Medulla oblongata (tissue), 1 donor: ENCODE measurements at regions not wholly inside any gene's neighbourhood (a gene's known extent, or its start where the extent isn't known, plus 50 kb on each side); places are given as distances from the start of the nearest gene placed in this dataset.
"Not testable (repeated sequence)": the region's sequence is repeated elsewhere in the genome, so short reads cannot be mapped to it uniquely, and the experiment has no call there.

Experiments used
- DNase-seq: peaks from one replicate; pipeline ENCODE4 v3.0.0-alpha.2; 2015; ENCODE audit errors: extremely low spot score

DNA sequence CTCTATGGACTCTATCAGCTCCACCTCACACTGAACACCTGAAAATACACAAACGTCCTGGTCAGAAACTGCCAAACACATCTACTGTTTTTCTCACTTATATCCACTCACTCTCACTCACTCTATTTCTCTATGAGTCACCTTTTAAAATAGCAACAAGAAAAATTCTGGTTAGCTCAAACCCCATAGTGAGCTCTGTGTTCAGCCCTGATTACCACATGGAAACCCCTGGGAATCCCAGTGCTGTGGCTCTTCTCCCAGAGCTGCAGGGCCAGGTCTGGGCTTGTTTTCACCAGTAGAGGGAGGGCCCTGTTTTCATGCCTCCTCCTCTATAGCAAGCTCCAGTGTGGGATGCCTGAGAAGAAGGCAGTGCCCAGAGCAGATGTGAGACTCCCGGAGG lies 1126.1 kb downstream of the TMEM121 start:
- no peak for DNase-seq

DNA sequence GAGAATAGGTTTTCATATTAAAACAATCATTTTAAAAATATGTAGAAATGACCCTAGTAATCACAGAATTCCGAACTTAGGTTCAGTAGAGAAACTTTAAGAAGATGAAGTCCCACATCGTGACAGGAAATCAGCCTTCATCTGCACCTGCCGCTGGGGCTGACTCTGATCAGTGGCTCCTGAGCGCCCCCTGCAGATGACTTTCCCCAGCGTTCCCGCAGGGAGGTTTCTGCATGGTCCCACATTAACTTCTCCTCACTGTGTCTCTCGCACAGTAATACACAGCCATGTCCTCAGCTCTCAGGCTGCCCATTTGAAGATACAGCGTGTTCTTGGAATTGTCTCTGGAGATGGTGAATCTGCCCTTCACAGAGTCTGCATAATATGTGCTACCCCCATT lies 1131.1 kb downstream of the TMEM121 start:
- no peak for DNase-seq

GRCh38 chr14:106658066-106658860 lies 1131.9 kb downstream of the TMEM121 start:
- not testable (repeated sequence) for DNase-seq

DNA sequence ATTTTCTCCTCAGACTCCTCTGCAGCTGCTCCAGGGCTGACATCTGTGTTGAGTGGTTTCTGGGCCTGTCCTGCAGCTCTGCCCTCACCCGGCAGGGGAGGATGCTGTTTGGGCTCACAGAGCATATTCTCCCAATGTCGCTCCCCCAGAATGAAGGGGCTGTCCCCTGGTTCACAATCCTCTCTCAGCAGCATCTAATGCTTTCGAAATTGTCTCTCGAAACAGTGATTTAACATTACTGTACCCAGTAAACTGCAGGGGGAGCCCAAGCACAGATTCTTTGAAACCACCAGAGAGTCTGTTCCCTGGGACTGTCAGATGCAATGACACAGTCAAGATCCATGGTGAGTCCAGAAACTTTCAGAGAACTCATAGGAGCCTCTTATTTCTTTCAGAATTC lies 1135.2 kb downstream of the TMEM121 start:
- DNase-seq: peak; percentile 46

- no peak for DNase-seq
These were observed 1136.7 kb downstream of the TMEM121 start for GRCh38 chr14:106662936-106663550.

GRCh38 chr14:106663805-106664410 lies 1137.5 kb downstream of the TMEM121 start:
- DNase-seq: not testable (repeated sequence)

- DNase-seq: no peak
These were observed 1139.4 kb downstream of the TMEM121 start for GRCh38 chr14:106665814-106666213.

DNA sequence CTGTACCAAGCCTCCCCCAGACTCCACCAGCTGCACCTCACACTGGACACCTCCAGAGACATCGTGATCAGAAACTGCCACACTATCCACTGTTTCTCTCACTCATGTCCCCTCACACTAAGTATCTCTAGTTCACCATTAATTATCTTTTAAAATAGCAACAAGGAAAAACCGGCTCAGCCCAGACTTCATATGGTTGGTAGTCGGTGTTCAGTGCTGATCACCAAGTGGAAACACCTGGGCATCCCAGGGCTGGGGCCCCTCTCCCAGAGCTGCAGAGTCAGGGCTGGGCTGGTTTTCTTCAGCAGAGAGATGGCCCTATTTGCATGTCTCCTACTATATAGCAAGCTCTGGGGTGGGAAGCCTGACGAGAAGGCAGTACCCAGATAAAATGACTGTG lies 1140.0 kb downstream of the TMEM121 start:
- no peak for DNase-seq

- DNase-seq: no peak
These were observed 1143.6 kb downstream of the TMEM121 start for GRCh38 chr14:106670011-106670410.

GRCh38 chr14:106674093-106674492 lies 1147.7 kb downstream of the TMEM121 start:
- DNase-seq: not testable (repeated sequence)

- not testable (repeated sequence) for DNase-seq
These were observed 1148.2 kb downstream of the TMEM121 start for GRCh38 chr14:106674509-106675125.

- not testable (repeated sequence) for DNase-seq
These were observed 1149.3 kb downstream of the TMEM121 start for GRCh38 chr14:106675716-106676115.

- no peak for DNase-seq
These were observed 1153.4 kb downstream of the TMEM121 start for GRCh38 chr14:106679776-106680175.

DNA sequence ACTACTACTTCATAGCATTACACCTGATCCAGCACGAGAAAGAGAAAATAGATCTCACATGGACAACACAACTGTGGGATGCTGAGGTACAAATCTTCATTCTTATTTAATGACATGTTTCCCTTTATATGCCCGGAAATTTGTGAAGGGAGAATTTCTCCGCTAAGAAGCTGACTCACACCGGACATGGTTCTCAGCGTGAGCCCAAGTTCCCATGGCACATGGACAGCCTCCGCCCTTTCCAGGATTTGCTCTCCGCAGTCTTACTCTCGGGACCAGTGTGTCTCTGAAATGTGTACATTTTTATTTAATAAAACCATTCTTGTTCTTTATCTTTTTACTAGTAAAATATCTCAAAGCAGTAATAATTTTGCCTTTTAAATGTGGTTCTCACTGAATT lies 1154.8 kb downstream of the TMEM121 start:
- DNase-seq: no peak

DNA sequence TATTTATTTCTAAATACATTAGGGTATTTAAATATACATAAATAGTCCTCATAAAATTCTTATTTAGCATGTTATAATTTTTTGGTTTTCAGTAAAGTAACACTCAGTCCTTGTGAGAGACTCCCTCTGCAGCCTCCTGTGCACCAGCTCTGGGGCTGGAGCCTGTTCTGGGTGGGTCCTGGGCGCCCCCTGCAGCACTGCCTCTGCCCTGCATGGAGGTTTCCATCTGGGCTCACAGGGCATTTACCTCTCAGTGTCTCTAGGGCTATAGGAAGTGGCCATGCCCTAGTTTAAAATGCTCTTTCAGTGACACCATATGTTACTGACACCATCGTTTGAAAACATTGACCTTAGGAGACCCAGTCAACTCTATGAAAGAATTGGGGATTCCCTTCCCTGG lies 1155.2 kb downstream of the TMEM121 start:
- no peak for DNase-seq

DNA sequence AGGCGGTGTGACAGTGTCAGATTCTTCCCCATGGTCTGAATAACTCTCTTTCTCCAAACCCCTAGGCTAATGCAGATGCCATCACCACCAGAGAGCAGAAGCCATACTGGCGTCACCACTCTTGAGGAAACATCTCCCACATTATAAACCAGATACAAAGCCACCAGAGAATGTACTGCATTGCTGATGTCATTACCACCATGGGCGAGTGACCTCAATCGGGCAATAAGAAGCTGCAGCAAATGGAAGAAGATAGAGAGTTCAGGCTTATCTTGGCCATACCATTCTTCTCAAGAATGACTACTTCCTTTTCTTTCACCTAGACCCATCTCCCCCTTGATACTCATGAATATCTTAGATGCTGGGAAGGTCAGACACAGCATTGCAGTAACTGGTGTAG lies 1157.2 kb downstream of the TMEM121 start:
- DNase-seq: no peak

GRCh38 chr14:106686533-106686932 lies 1160.2 kb downstream of the TMEM121 start:
- DNase-seq: no peak

DNA sequence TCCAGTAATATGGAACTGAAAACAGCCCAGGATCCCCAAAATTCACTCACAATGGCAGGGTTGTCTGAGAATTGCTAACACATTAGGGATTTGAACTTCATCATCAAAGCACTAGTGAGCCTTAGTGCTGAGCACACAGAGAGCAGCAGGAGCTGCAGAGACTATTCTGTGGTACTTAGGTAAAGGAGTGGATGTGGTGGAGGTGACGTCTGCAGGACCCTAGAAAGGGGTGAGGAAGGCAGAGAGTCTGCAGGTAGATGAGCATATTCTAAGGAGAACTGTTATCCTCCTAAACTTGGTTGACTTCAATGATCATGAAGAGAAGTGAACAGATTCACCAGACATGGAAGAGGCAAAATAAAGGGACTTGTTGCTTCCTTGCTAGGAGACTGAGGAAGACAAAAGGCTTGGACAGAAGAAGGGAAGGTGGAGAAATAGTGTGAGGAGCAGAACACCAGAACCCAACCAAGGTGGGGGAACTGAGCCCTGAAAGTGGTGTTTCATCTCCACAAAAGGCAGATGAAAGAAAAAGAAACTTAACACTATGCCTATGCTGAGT lies 1164.0 kb downstream of the TMEM121 start:
- DNase-seq: no peak

- DNase-seq: no peak
These were observed 1165.4 kb downstream of the TMEM121 start for GRCh38 chr14:106691601-106692291.

DNA sequence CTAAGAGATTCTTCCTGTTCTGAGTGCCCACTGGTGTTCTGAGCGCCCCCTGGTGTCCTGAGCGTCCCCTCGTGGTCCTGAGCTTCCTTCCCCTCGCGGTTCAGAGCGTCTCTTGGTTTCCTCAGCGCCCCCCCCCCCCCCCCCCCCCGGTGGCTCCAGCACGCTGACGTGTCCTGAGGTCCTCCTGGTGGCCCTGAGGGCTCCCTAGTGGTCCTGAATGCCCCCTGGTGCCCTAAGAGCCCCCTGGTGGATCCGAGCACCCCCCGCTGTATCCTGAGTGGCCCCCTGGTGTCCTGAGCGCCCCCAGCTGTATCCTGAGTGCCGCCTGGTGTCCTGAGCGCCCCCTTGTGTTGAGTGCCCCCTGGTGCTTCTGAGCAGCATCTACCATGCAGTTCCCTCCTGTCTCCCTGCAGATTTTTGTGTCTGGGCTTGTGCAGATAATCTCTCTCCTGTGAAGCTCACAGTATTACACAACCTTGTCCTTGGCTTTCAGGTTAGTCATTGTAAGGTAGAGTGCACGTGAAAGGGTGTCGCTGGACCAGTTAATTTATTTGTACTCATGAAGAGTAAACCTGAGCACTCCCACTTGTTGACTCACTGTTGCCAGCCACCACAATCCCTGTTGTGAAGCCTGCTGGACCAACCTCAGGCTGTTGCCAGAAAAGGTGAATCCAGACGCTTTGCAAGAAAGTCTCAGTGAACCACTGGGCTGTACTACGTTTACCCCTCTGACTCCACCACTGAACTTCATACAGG lies 1168.4 kb downstream of the TMEM121 start:
- DNase-seq: peak; percentile 12
